GM19395 (cell line): ENCODE measurements at regions not wholly inside any gene's neighbourhood (a gene's known extent, or its start where the extent isn't known, plus 50 kb on each side); places are given as distances from the start of the nearest gene placed in this dataset.

Experiments
- ATAC-seq: cut with Tn5 transposase; IDR thresholded peaks from one replicate; pipeline ENCODE4 v1.9.1; 2021; ENCODE audit warnings: mild to moderate bottlenecking, moderate library complexity; ENCODE audit not compliant: unreplicated experiment

- no peak for ATAC-seq
These were observed 251.2 kb downstream of the PLK2 start for GRCh38 chr5:58208674-58209073.

- no peak for ATAC-seq
These were observed 252.8 kb downstream of the PLK2 start for GRCh38 chr5:58207076-58207475.

- ATAC-seq = no peak
These were observed 254.9 kb downstream of the PLK2 start for GRCh38 chr5:58204966-58205365.

DNA sequence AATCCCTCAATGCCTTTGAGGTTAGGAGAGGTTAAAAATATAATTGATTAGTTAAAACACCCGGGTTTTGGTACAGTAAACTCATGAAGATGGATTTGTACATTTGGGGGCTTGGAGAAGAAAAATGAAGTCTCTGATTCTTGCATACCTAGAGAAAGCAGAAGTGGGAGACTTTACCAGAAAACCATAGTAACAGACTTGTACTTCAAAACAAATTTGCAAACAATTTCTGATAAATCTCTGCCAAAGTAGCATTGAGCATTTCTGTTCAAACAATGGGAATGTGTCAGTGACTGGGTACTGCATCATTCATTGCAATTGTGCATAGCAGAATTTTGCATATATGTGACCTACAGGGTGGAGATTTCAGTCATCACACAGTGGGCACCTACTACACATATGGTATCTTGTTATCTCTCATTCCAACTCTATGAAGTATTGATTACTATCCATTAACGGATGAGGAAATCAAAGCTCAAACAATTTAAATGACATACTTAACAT, 256.9 kb downstream of the PLK2 start:
- ATAC-seq = no peak

- no peak for ATAC-seq
These were observed 257.8 kb downstream of the PLK2 start for GRCh38 chr5:58201922-58202648.

- ATAC-seq = no peak
These were observed 259.4 kb downstream of the PLK2 start for GRCh38 chr5:58200451-58200850.

DNA sequence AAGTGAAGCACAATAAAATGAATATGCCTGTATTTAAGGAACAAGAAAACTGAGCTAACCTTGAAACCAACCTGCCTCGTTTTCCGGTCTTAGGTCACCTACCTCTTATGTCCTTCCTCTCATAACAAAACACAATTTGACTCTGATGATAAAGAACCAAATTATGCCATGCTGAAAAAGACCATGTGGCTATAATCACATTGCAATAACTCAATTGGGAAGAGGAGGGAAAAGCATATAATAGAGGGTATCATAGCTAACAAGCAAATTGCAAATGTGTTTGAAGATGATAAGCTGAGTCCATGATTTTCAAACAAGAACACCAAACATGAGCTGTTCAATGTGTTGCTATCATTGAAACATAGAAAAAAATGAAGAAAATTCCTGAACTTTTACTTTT, 260.8 kb downstream of the PLK2 start:
- ATAC-seq = no peak

DNA sequence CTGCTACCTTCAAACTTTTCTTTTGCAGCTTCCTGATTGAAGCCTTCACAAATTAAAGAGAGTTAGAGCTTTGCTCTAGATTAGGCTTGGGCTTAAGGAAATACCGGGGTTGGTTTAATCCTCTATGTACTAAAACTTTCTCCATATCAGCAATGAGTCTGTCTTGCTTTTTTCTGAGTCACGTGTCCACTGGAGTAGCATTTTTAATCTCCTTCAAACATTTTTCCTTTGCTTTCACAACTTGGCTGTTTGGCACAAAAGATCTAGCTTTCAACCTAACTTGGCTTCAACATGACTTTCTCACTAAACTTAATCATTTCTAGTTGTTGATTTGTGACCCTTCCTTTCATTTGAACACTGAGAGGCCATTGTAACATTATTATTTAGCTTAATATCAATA, 261.6 kb downstream of the PLK2 start:
- no peak for ATAC-seq

- no peak for ATAC-seq
These were observed 262.0 kb downstream of the PLK2 start for GRCh38 chr5:58197875-58198274.

GRCh38 chr5:58191443-58191842, 268.4 kb downstream of the PLK2 start:
- ATAC-seq = no peak

DNA sequence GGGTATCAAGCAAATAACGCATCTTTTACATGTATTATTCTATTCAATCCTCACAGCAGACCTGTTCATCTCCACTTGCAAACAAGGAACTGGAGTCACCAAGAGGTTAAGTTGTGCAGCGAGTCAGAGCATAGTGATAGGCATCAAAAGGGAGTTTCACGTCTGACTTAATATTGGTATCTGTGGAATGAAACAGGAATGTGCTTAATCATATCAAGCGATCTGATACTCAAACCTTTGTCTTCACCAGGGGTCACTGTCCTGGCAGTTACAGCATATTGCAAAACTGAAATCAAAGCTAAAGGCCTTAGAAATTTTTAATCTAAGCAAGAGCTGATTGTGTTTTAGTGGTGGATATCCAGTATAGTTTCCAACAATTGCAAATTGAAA, 271.6 kb downstream of the PLK2 start:
- ATAC-seq = no peak

DNA sequence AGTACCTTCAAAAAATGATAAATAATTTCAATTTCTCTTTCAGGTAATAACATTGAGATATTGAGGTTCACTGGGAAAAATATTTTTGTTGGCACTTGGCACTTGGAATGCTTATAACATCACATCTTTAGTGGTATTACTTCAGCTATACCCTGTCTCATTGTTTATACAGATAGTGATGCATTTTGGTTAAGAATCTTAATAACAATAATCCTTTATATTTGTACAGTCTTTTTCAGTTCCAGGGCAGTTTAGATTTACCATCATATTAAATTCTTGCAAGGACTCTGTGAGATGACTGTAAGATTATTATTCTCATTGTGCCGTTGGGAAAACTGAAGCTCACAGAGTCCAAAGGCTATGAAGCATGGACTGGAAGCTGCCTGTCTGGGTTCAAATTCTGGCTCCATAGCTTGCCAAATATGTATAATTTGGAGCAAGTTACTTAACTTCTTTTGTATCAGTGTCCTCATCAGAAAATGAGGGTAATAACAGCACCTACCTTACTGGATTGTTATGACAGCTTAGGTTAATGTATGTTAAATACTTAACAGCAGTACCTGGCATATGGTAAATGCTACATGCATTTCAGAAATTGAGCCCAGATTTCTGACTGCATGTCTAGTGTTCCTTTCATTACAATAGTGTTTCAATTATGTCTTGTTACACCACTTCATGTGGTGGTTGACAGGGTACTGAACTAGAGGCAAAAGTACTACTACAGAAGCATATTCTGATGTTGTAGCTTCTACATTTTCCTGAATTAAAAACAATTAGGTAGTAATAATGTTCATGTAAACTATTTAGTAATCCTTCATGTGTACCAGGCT, 272.2 kb downstream of the PLK2 start:
- ATAC-seq = no peak

DNA sequence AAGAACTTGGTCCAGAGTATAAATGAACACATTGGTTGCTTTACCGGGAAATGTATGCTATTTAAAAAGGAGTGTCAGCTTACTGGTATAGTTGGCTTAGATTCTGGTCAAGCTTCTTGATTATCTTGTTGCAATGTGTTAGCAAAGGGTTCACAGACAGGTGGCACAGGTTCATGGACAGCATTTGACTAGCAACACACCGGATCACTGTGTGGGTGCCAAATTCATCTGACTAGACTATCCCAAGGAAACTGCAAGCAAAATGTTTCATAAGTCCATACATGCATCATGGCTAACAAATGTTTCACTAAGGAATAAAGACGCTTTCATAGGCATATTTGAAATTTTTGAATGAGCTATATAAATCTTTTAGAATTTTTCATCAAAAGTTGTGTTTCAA, 274.1 kb downstream of the PLK2 start:
- ATAC-seq = no peak

GRCh38 chr5:58185397-58185796, 274.5 kb downstream of the PLK2 start:
- no peak for ATAC-seq

DNA sequence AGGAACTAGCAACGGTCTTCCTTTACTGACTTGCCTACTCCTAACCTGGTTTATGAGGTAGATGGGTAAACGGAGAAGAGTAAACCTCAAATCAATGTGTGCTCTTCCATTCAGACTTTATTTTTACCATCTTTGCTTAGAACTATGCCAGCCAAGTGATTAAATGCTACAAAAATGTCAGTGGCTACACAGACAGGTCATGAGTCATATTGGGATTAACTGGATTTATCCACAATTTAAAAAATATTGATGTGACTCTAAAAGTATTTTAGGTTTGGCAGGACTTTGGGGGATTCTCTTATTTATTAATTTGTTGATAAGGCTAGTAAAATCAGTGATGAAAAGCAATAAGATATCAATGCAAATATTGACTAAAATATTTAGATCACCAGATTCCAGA, 275.0 kb downstream of the PLK2 start:
- no peak for ATAC-seq

DNA sequence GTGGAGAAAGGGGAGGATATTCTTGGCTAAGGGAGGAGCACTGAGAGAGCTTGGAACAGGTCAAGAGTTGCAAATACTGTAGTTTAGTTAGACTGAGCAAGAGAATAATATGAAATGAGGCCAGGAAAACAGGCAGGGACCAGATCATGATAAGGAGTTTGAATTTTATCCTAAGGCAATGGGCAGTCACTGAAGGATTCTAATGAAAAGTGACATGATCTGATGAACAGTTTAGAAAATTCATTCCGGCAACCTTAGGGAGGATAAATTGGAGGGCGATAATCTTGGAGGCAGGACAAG, 276.1 kb downstream of the PLK2 start:
- ATAC-seq = no peak

- ATAC-seq = no peak
These were observed 276.7 kb downstream of the PLK2 start for GRCh38 chr5:58183078-58183785.

GRCh38 chr5:58182287-58182841, 277.5 kb downstream of the PLK2 start:
- no peak for ATAC-seq

GRCh38 chr5:58181578-58182286, 278.2 kb downstream of the PLK2 start:
- ATAC-seq = no peak

DNA sequence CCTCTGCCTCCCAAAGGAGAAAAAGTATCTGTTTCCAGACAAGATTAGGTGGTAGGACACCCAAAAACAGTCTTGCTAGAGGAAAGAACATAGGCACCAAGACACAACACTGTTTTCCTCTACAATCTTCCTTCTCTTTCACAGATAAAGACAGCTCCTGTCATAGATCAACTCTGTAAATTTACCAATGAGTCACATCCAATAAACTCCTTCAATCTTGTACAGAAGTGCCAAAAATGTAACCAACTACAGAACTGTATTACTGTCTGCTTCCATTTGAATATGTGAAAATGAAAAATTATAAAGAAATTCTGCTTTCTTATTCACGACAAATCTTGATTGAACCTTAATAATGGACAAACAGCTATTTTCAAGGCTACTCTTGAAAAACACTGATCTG, 286.9 kb downstream of the PLK2 start:
- ATAC-seq = no peak

GRCh38 chr5:58165152-58165551, 294.7 kb downstream of the PLK2 start:
- ATAC-seq = no peak
